Stromal cell of bone marrow (primary cell): ENCODE measurements at regions not wholly inside any gene's neighbourhood (a gene's known extent, or its start where the extent isn't known, plus 50 kb on each side); places are given as distances from the start of the nearest gene placed in this dataset.
A peak's percentile ranks its signal among the peaks of the same experiment; 100 is the strongest.

Experiments
- DNase-seq: peaks from one replicate; pipeline ENCODE4 v3.0.0-alpha.2; 2012; ENCODE audit warnings: low read depth

DNA sequence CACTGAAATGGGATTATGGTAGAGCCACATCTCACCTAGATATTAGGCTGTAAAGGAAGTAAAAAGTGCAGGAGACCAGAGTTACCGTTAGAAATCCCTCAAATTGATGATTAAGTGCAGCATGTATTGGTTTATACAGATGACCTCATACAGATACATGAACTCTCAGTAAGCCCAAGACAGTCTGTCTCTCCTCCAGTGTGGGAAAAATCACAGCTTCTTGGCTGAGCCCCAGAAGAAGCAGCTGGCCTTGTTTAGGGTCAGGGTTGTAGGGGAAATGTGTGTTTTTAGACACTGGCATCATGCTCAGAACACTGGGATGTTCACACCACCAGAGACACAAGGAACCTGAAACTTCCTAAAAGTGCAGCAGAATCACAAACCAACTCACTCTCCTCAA lies 135.9 kb downstream of the KATNIP start:
- peak; percentile 13 for DNase-seq

DNA sequence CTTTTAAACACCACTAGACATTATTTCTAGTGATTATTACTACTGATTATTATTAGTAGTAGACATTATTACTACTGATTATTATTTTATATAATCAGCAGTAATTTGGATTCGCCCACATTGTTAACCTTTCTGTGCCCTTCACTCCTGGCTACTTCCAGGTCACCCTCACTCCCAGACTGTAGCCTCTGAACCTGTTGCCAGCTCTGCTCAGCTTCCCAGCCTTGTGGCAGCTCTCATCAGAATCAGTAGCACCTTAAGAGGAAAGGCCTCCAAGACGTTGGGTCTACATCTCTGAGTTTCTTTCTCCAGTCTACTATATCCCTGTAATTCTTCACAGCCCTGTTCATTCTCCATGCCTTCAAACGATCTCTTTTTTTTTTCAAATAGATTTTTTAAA lies 137.0 kb downstream of the KATNIP start:
- DNase-seq, result no peak

DNA sequence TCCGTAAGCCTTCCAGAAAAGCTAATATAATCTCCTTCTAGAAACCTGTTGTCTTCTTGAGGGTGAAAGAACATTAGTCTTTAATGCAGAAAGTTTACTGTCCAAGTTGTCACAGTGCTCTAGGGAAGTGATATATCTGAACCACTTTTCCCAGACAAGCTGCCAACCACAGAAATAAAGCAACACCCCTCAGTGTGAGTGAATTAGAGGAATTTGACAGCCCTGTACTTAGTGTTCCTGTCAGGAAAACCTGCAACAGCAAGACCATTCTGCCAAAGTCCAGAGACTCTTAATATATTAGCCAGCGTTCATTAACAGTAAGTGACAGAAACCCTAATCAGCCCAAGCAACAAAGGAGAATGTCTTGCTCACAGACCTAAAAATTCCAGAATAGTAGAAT lies 137.7 kb downstream of the KATNIP start:
- DNase-seq, result no peak

DNA sequence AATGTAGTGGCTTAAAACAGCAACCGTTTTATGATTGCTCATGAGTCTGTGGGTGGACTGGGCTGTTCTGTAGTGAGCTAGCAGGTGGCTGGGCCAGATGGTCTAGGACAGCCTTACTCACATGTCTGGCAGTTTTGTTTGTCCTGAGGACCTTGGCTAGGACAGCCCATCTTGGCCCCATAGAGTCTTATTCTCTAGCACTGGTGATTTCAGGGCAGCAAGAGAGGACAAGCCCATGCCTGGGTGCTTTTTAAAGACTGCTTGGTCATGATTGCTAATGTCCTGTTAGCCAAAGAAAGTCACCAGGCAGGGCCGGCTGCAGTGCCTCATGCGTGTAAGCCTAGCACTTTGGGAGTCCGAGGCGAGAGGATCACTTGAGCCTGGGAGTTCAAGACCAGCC lies 139.8 kb downstream of the KATNIP start:
- no peak for DNase-seq

DNA sequence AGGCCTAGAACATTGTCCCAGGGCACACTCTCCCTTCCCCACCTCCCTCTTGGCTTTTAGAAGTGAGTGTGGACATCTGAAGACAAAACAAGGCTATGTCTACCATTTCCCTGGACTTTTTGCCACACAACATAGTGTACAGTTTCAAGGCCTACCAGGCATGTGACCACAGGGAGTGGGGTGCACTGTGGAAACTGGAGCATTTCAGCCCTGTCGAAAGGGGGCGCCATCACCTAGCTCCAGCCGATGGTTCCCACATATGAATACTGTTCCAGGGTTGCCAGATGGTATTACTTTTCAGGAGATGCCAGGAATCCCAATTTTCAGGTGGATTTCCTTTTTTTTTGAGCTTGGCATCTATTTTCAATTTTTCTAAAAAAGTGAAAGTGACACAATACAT lies 140.7 kb downstream of the KATNIP start:
- no peak for DNase-seq

DNA sequence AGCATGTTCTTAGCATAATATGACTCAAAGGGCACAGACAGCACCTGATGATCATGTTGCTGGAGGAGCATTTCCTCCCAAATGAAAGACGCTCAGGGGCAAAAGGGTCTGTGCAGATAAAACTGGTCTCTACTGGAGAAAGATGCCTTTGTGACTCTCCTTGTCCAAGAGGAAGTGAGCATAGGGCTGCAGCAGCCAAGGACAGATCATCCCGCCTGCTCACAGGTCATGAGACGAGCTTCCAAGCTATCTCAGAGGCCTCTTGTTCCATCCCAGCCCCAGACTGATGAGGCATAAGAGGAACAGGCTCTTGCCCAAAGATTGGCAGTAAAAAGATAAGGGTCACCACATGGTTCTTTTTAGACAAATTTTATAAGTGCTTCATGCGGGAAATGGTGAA lies 141.8 kb downstream of the KATNIP start:
- DNase-seq, result no peak

DNA sequence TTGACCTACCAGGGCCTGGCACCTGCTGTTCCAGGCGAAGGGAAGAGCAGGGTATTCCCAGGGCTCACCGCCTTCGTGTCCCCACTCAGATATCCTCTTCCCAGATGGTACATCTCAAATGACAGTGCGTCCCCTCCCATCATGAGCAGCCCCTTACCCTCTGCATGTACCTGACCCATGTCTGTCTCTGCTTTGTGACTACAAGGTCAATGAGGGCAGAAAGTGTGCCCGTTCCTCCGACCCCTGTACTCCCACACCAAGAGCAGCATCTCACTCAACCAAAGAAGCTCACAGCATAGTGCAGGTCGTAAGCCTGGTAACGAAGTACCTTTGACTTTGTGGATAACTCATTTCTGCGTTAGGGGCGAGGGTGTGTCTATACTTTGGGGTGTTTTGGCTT lies 142.6 kb downstream of the KATNIP start:
- DNase-seq, result no peak

DNA sequence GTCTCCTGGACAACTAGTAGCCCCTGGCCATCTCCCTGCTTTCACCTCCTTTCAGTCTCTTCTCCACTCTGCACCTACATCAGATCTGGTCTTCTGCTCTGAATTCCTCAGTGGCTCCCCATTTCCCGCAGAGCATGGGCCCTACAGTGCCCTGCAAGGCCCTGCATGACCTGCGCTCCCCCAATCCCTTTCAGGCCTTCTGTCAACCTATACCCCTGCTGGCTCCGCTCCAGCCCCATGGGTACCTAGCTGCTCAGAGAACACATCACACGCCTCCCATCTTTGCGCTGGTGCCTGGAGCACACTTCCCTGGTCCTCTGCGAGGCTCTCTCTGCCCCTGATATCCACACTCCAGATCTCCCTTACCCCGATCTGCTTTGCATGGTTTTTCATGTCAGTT lies 145.2 kb downstream of the KATNIP start:
- DNase-seq, result no peak

DNA sequence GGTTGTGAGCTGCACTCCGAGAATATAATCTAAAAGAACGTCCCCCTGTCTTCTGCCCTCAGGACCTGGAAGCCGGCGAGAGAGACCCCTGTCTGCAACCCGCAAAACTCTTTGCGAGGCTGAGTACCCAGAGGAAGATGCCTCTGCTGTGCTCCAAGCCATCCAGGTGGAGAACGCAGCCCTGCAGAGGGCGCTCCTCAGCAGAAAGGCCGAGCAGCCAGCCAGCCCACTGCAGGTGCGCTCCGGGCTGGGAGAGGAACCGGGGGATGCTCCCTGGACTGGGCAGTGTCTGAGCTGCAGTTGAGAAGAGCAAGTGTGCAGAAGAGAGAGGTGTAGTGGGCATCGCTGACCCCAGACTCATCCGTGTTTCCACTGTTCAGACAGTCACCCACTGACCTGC lies 148.3 kb downstream of the KATNIP start:
- no peak for DNase-seq

DNA sequence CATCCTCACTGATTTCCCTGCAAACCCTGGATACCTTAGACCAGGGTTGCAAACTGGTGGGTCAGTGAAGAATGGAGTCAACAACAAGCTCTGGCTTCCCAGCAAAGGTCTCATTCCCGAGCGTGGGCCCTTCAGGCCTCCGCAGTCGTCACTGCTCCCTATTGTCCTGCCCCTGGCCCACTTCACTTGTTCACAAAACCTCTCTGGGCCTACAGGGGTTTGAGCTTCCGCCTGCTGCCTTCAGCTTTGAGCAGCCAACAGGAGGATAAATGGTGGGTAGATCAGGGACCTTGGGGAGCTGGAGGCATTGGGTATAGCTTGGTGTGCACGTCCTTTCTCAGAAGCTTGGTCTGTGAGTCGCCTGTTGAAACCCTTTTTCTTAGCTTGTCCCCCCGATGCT lies 148.8 kb downstream of the KATNIP start:
- DNase-seq, result no peak

DNA sequence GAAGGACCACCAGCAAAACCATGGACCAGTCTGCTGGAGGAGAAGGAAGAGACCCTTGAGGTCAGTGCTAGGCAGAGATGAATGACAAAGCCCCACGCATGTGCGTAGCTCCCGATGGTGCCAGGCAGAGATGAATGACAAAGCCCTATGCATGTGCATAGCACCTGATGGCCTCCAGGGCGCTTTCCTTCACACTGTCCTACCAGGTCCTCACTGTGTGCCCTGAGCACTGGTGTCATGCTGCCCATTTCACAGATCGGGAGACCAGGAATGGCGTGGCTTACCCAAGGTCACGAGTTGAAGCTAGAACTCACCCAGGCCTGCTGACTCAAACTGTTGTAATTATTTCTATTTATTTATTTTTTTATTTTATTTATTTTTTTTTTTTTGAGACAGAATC lies 149.6 kb downstream of the KATNIP start:
- DNase-seq, result no peak

DNA sequence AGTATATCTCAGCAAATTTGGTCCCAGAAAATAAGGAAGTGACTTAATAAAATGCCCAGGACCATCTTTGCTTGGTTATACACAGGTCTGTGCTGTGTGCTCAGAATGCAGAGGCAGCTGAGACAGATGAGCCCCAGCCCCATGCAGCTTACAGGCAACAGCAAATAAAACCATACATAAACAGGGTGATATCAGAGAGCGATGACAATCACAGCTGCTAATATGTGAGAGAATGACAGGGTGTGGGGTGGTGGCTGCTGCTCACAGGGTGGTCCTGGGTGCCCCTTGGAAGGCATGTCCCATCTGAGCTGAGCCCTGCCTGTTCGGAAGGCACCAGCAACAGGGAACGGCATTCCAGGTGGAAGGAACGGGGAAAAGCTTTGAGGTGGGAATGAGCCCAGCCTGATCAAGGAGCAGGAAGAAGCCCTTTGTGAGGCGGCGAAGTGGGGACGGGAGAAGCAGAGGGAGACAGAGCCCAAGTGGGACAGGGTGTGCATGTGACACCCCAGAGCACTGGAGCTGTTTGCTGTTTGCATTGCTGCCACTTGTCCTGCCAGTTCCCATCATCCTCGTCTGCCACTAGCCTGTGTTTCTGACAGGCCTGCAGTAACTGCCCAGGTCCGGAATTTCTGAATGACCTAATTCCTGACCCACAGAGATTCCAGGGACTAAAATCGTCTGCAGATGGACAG lies 150.5 kb downstream of the KATNIP start:
- DNase-seq, result no peak

DNA sequence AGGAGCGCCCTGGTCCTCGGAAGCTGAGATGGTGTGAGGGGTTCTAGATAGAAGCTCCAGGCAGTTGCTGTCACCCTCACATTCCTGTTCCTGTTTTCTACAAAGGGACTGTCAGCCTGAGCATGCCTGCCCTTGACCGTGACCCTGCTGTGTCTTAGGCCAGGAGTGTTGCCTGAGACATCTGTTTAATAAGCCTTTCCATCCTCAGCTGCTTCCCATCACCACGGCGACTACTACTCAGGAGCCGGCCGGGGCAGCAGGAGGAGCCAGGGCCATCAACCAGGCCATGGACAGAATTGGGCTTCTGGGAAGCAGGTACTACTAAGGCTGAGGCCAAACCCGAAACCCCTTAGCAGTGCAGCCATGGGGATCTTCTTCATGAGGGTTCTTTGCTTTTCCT lies 151.4 kb downstream of the KATNIP start:
- DNase-seq, result no peak

DNA sequence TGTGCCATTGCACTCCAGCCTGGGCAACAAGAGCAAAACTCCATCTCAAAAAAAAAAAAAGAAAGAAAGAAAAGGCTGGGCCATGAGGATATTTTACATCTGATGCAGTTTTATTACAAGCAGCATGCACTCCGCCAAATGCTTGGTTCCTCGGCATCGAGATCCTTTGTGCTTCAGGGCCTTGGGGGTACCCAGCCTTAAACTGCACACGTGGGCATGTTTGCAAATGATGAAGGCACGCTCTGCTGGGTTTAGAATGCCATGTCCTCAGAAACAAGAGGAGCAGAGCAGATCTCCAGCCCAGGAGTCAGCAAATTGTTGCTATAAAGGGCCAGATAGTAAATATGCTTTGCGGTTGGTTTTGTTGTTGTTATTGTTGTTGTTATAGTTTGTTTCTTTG lies 153.2 kb downstream of the KATNIP start:
- DNase-seq, result no peak

DNA sequence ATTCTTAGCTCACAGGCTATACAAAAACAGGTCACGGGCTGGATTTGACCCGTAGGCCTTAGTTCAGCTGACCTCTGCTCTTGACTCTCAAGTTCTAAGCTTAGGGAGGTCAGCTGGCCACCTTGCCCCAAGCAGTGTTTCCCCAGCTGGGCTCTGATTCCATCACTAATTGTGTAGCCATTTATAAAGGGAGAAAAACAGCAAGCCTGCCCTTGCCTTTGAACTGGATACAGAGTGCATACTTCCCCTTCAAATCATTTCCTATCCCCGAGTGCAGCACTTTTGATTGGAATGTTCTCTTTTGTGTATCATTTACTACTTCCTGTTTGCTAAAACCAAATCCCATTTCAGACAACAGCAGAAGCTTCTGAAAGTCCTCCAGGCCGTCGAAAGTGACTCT lies 153.6 kb downstream of the KATNIP start:
- DNase-seq, result no peak

DNA sequence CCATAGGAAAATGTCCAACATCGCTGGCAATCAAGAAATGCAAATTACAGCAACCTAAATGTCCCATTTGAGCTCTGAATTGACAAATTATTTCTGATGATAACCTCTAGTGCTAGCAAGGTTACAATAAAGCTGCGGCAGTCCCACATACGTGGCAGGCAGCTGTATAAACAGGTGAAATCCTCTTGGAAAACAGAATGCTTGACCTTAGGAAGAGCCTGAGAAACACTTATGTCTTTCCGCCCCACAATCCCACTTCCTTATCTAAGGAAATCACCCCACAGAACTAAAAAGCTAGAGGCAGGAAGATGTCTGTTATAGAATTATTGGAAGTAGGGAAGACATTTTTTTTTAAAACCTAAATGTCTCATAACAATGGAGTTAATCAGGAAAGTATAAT lies 154.3 kb downstream of the KATNIP start:
- DNase-seq, result no peak

DNA sequence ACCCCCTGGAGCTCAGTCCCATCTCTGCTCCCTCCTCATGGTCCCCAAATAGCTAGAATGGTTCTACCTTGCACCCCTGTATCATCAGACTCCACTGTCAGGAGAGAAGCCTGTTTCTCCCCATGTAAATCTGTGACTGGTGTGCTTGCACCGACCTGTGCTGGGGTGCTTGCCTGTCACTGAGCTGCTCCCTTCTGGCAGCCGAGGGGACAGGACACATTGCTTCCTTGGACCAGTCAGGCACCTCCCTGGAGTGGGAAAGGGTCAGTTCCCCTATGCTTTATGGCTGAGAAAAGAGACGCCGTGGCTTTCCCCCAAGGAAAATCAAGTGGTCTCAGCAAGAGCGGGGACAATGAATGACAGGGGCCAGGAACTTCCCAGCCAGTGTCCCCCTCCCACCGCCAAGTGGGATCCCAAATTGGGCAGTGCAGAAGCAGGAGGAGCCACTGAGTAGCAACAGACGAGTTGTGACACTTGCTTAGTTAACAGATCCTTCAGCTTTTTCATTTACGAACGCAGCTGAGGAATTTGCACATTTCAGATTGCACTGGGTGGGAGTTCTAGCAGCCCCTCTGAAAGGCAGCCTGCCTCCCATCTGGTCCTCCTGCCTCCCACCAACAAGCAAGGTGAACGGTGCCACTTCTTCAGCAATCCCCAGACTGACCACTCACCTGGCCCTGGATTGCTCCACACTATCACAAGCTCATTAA lies 156.4 kb downstream of the KATNIP start:
- DNase-seq, result no peak

DNA sequence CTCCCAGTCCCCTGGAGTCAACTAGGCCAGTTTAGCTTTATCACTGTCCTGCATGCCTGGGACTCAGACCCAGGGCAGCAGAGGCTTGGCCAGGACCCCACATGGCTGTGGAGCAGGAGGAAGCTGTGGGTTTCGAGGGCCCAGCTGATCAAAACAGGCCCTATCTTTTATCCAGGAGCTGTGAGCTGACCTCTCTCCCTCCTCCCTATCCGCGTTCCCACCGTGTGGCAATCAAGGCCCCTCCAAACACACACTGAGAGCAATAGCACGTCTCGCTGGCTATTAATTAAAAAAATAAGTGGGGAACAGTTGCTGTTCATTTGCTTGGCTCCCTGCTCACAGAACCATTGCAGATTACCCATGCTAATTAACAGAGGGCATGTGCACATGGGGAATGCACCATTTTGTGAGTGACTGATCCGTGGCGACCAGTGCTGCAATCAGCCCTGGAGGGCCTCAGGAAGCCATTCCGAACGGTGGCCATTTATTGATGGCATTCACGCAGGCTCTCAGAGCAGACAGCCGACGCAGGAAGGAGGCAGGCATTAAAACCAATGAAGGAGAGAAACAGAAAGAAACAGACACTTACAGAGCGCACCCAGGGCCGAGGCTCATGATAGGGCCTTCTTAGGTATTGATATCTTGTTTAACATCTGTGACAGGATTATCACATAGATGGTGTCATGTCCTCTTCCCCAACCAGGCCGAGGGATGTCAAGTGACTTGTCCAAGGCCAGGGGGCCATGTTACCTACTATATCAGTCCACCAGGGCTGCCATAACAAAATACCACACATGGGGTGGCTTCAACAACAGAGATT lies 157.1 kb downstream of the KATNIP start:
- no peak for DNase-seq

DNA sequence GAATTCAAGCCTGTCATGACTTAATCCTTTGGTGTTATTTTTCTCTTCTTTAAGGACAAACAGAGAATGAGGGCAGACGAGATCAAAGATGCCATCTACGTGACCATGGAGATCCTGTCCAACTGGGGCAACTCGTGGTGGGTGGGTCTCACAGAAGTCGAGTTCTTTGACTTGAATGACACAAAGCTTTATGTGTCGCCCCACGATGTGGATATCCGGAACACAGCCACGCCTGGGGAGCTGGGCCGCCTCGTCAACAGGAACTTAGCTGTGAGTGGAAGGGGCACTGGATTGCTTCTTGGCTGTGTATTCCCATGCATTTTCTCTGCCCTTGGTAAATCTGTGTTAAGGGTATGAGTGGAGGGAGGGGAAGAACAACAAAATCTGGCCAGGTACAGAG lies 158.7 kb downstream of the KATNIP start:
- no peak for DNase-seq

DNA sequence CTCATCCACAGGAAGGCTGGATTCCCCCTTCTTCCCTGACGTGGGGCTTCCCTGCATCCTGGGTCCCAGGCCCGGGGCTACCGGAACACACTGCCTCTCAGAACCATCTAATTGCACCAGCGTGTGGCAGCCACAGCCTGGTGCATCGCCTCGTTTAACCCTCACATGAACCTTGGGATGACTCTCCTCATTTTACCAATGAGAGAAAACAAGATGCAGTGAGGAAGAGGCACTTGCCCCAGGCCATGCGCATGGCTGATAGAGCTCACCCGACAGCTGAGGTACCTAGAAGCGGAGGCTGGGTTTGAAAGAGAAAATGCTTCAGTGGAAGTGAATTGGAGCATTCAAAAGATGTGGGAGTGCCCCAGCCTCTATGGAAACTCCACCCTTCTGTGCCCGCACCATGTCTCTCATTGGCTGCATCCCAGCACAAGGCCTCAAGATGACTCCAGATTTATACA lies 162.3 kb downstream of the KATNIP start:
- DNase-seq, result no peak

DNA sequence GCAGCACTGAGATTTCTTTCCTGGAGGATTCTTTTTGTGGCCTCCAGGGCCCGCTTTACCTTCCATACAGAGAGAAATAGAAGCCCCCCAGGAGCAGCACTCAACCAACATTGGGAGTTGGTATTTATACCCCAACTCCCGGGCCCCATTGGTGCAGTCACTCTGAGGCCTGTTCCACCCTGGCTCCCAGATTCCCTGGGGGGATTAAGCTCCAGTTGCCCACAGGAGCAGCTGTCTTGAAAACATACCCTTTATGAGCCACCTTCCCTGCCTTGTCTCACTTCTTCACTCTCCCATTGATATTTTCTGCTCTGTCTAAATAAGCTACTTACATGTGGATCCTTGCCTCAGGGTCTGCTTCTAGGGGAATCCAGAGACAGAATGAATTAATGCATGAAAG lies 167.8 kb downstream of the KATNIP start:
- DNase-seq, result no peak

DNA sequence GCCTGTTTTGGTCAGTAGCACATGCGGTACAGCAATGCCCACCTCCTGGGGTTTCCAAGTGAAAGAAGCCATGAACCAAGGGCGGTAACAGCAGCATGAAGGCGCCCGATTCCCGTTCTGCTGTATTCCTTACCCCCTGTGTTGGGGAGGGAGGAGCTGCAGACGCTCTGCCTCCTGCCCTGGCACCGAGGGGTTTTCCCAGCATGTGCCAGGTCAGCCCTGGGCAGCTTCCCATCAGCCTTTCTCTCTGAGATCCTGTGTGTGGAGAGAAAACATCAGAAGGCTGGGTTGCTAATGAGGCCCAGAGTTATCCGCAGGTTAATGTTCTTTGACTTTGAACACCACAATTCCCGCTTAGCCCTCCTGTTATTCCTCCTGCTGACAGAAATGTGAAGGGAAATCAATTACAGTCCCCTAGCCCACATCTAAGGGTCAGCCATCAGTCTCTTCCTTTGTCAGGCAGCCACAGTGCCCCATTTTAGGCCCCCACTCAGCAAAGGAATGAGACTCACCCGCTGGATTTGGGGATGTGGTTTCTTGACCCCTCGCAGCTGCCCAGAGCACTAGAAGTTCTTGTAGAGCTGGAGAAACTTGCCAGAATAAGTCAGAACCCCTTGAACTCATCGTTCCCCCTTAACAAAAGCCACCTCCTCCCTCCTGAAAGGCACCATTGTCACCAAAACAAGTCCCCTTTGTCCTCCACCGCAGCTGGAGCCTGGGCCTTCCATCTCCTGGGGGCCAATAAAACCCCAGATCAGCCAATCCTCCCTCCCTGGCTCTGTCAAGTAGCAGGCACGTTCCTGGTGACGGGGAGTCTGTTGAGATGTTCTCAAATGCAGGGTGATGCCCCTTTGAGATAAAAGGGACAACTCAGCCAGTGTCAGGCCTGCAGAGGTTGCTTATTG lies 168.5 kb downstream of the KATNIP start:
- DNase-seq, result no peak
